H9 (cell line): ENCODE measurements at regions not wholly inside any gene's neighbourhood (a gene's known extent, or its start where the extent isn't known, plus 50 kb on each side); places are given as distances from the start of the nearest gene placed in this dataset.

ENCODE experiments used
- DNase-seq: peaks from one replicate; pipeline ENCODE4 v3.0.0-alpha.2; 2017
- H2AFZ ChIP-seq: one replicate; pipeline ENCODE4 v1.6.1; 2013; ENCODE audit warnings: mild to moderate bottlenecking, low read length, control low read depth, moderate library complexity
- H2AK5ac ChIP-seq: 2 replicates; pipeline ENCODE4 v1.6.1; 2013; ENCODE audit warnings: low read length, control low read depth, mixed read lengths; ENCODE audit not compliant: insufficient read length
- H2BK120ac ChIP-seq: one replicate; pipeline ENCODE4 v1.6.1; 2013; ENCODE audit warnings: low read depth, mild to moderate bottlenecking, low read length, control low read depth, inconsistent platforms; ENCODE audit not compliant: poor library complexity, severe bottlenecking
- H2BK12ac ChIP-seq: 2 replicates; pipeline ENCODE4 v1.6.1; 2013; ENCODE audit warnings: low read length, control low read depth, mixed read lengths, low read depth; ENCODE audit not compliant: insufficient read length
- H2BK15ac ChIP-seq: 2 replicates; pipeline ENCODE4 v1.6.1; 2013; ENCODE audit warnings: low read depth, low read length, control low read depth
- H2BK20ac ChIP-seq: one replicate; pipeline ENCODE4 v1.6.1; 2013; ENCODE audit warnings: low read depth, mild to moderate bottlenecking, low read length, control low read depth, inconsistent platforms; ENCODE audit not compliant: poor library complexity, severe bottlenecking
- H2BK5ac ChIP-seq: 2 replicates; pipeline ENCODE4 v1.6.1; 2013; ENCODE audit warnings: low read length, control low read depth, mixed read lengths; ENCODE audit not compliant: insufficient read length
- H3K14ac ChIP-seq: 2 replicates; pipeline ENCODE4 v1.6.1; 2013; ENCODE audit warnings: low read length, control low read depth; ENCODE audit not compliant: insufficient read depth
- H3K18ac ChIP-seq: 2 replicates; pipeline ENCODE4 v1.6.1; 2013; ENCODE audit warnings: low read depth, mild to moderate bottlenecking, mixed read lengths, low read length, control low read depth; ENCODE audit not compliant: insufficient read length
- H3K23ac ChIP-seq: 2 replicates; pipeline ENCODE4 v1.6.1; 2013; ENCODE audit warnings: low read length, control low read depth, mixed read lengths, low read depth; ENCODE audit not compliant: insufficient read length
- H3K23me2 ChIP-seq: 2 replicates; pipeline ENCODE4 v1.6.1; 2013; ENCODE audit warnings: low read depth, mild to moderate bottlenecking, mixed read lengths, low read length, control low read depth; ENCODE audit not compliant: insufficient read length, poor library complexity, severe bottlenecking
- H3K27ac ChIP-seq: 2 replicates; pipeline ENCODE4 v1.5.1; 2013; ENCODE audit warnings: low read length, control low read depth, mixed read lengths, low read depth; ENCODE audit not compliant: insufficient read length
- H3K27me3 ChIP-seq: 2 replicates; pipeline ENCODE4 v1.6.1; 2013; ENCODE audit warnings: low read length, control low read depth, inconsistent platforms; ENCODE audit not compliant: insufficient read depth
- H3K4ac ChIP-seq: 2 replicates; pipeline ENCODE4 v1.6.1; 2013; ENCODE audit warnings: low read depth, mild to moderate bottlenecking, control low read depth, inconsistent platforms, low read length, moderate library complexity
- H3K4me1 ChIP-seq: 2 replicates; pipeline ENCODE4 v1.6.1; 2013; ENCODE audit warnings: low read length, control low read depth, inconsistent platforms; ENCODE audit not compliant: insufficient read depth
- H3K4me2 ChIP-seq: 2 replicates; pipeline ENCODE4 v1.6.1; 2013; ENCODE audit warnings: low read length, control low read depth, mixed read lengths; ENCODE audit not compliant: insufficient read length, insufficient read depth
- H3K56ac ChIP-seq: 2 replicates; pipeline ENCODE4 v1.6.1; 2013; ENCODE audit warnings: low read depth, mild to moderate bottlenecking, mixed read lengths, low read length, control low read depth; ENCODE audit not compliant: insufficient read length
- H3K79me1 ChIP-seq: 2 replicates; pipeline ENCODE4 v1.6.1; 2013; ENCODE audit warnings: low read depth, mild to moderate bottlenecking, moderate library complexity, low read length, control low read depth, inconsistent platforms; ENCODE audit not compliant: insufficient read depth, poor library complexity, severe bottlenecking
- H3K79me2 ChIP-seq: 2 replicates; pipeline ENCODE4 v1.6.1; 2013; ENCODE audit warnings: low read length, control low read depth, inconsistent platforms; ENCODE audit not compliant: insufficient read depth
- H3K9ac ChIP-seq: 2 replicates; pipeline ENCODE4 v1.6.1; 2013; ENCODE audit warnings: low read length, control low read depth, mixed read lengths; ENCODE audit not compliant: insufficient read length; ENCODE audit errors: extremely low read depth
- H3K9me3 ChIP-seq: one replicate; pipeline ENCODE4 v1.6.1; 2013; ENCODE audit warnings: low read depth, low read length, inconsistent platforms; ENCODE audit not compliant: control insufficient read depth
- H3T11ph ChIP-seq: one replicate; pipeline ENCODE4 v1.6.1; 2013; ENCODE audit warnings: mild to moderate bottlenecking, low read length, control low read depth, inconsistent platforms
- H4K20me1 ChIP-seq: one replicate; pipeline ENCODE4 v1.6.1; 2013; ENCODE audit not compliant: control insufficient read depth, insufficient read length, insufficient read depth
- H4K5ac ChIP-seq: 2 replicates; pipeline ENCODE4 v1.6.1; 2013; ENCODE audit warnings: low read depth, mild to moderate bottlenecking, mixed read lengths, low read length, control low read depth; ENCODE audit not compliant: insufficient read length
- H4K8ac ChIP-seq: replicated peaks from 2 replicates; pipeline ENCODE4 v1.6.1; 2013; ENCODE audit warnings: low read length, control low read depth, mixed read lengths, low read depth; ENCODE audit not compliant: insufficient read length
- H4K91ac ChIP-seq: 2 replicates; pipeline ENCODE4 v1.6.1; 2013; ENCODE audit warnings: low read depth, mild to moderate bottlenecking, moderate library complexity, mixed read lengths, low read length, control low read depth; ENCODE audit not compliant: insufficient read length
- H3K27ac Mint-ChIP-seq, 3 experiments: 2 replicates in 2 of 3; 3 replicates in 1 of 3; pipeline ENCODE4 v1.8.0; 2020 to 2021; ENCODE audit warnings: mixed read lengths in 3 of 3, mild to moderate bottlenecking in 1 of 3, moderate library complexity in 1 of 3
- H3K27me3 Mint-ChIP-seq: 2 replicates; pipeline ENCODE4 v1.8.0; 2021; ENCODE audit warnings: low read depth, mild to moderate bottlenecking, moderate library complexity, mixed read lengths
- H3K36me3 Mint-ChIP-seq, 3 experiments: 2 replicates in 2 of 3; 3 replicates in 1 of 3; pipeline ENCODE4 v1.8.0; 2020 to 2021; ENCODE audit warnings: low read depth in 3 of 3, mixed read lengths in 3 of 3; ENCODE audit not compliant: insufficient read depth in 1 of 3
- H3K4me1 Mint-ChIP-seq, 2 experiments: 2 replicates each; pipeline ENCODE4 v1.8.0; 2020; ENCODE audit warnings: mixed read lengths in 2 of 2
- H3K4me3 Mint-ChIP-seq, 2 experiments: 2 replicates in 1 of 2; 3 replicates in 1 of 2; pipeline ENCODE4 v1.8.0; 2020 to 2021; ENCODE audit warnings: mild to moderate bottlenecking in 2 of 2, mixed read lengths in 2 of 2, moderate library complexity in 1 of 2
- H3K9me3 Mint-ChIP-seq, 2 experiments: 2 replicates in 1 of 2; 3 replicates in 1 of 2; pipeline ENCODE4 v1.8.0; 2020; ENCODE audit warnings: mild to moderate bottlenecking in 2 of 2, mixed read lengths in 2 of 2, moderate library complexity in 1 of 2
- WGBS: extraction: QIAGEN DNeasy Blood & Tissue Kit; methylation state at CpG from one replicate; pipeline ENCODE4 v1.1.7; 2013; ENCODE audit warnings: missing lambda C conversion rate, low lambda C conversion rate, mixed read lengths; ENCODE audit not compliant: insufficient read length; ENCODE audit errors: extremely low coverage; 5-methylcytosine and 5-hydroxymethylcytosine counted together
- TF ChIP-seq, protein P1 (sequence below): fragments of 200-600 bp; sonication (generic); conservative IDR thresholded peaks from 3 replicates; pipeline ENCODE4 v1.8.0; 2021; ENCODE audit warnings: antibody characterized with exemption, mild to moderate bottlenecking

DNA sequence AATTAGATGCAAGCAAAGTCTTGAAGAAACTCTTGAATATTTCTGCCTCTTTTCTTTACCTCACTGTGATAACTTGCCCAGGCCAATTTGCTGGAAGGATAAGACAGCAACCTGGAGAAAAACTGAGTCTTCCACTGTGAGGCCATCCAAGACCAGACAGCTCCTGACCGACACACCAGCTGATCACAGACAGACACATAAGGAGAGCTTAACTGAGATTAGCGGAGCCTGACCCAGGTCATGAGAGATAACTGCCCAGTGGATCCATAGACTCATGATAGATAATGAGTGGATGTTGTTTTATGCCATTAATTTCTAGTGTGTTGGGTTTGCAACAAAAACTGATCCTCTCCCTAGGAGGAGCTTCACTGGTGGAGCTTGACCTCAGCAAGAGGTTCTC lies 64.4 kb upstream of the NOX3 start:
- H3K4me1 Mint-ChIP-seq: peaks cover 20% of the 10 kb centered on the region in 2 experiments
- Histone ChIP-seq H3K79me1 (no peaks in the 10 kb centered on the region), H3K4ac (no peak overlapping the region), H3K56ac (no peak overlapping the region), H3T11ph (no peak overlapping the region), H3K23ac (no peak overlapping the region), H3K27ac (no peak overlapping the region), H4K8ac (no peak overlapping the region), H4K91ac (no peak overlapping the region), H3K27me3 (no peaks in the 10 kb centered on the region), H3K9me3 (no peaks in the 10 kb centered on the region), H4K5ac (no peak overlapping the region), H2BK120ac (no peak overlapping the region), H2AFZ (no peak overlapping the region), H3K23me2 (no peaks in the 10 kb centered on the region), H2AK5ac (no peak overlapping the region), H3K79me2 (no peaks in the 10 kb centered on the region), H3K4me2 (no peak overlapping the region), H3K9ac (no peak overlapping the region), H3K14ac (no peak overlapping the region), H4K20me1 (no peaks in the 10 kb centered on the region), H2BK12ac (no peak overlapping the region), H3K18ac (no peak overlapping the region), H3K4me1 (peaks cover 2% of the 10 kb centered on the region; the same call in 1 of the 2 replicates), H2BK20ac (no peak overlapping the region), H2BK15ac (no peak overlapping the region), H2BK5ac (no peak overlapping the region)
- WGBS: no CpG with 5 or more reads among the region's 2 CpGs
- H3K27me3 Mint-ChIP-seq: no peaks in the 10 kb centered on the region
- DNase-seq: no peak
- peaks cover 1 to 2% of the 10 kb centered on the region in 2 experiments; a peak in 3 of 5 replicates for H3K9me3 Mint-ChIP-seq
- no peak overlapping the region for H3K4me3 Mint-ChIP-seq
- peaks cover under 1 to 6% (median 3%) of the 10 kb centered on the region in 3 experiments; a peak in 4 of 7 replicates for H3K36me3 Mint-ChIP-seq
- H3K27ac Mint-ChIP-seq: no peak overlapping the region
- TF ChIP-seq, protein P1, sequence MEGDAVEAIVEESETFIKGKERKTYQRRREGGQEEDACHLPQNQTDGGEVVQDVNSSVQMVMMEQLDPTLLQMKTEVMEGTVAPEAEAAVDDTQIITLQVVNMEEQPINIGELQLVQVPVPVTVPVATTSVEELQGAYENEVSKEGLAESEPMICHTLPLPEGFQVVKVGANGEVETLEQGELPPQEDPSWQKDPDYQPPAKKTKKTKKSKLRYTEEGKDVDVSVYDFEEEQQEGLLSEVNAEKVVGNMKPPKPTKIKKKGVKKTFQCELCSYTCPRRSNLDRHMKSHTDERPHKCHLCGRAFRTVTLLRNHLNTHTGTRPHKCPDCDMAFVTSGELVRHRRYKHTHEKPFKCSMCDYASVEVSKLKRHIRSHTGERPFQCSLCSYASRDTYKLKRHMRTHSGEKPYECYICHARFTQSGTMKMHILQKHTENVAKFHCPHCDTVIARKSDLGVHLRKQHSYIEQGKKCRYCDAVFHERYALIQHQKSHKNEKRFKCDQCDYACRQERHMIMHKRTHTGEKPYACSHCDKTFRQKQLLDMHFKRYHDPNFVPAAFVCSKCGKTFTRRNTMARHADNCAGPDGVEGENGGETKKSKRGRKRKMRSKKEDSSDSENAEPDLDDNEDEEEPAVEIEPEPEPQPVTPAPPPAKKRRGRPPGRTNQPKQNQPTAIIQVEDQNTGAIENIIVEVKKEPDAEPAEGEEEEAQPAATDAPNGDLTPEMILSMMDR: no peak
